ENCODE measurements at regions not wholly inside any gene's neighbourhood (a gene's known extent, or its start where the extent isn't known, plus 50 kb on each side); places are given as distances from the start of the nearest gene placed in this dataset.

DNA sequence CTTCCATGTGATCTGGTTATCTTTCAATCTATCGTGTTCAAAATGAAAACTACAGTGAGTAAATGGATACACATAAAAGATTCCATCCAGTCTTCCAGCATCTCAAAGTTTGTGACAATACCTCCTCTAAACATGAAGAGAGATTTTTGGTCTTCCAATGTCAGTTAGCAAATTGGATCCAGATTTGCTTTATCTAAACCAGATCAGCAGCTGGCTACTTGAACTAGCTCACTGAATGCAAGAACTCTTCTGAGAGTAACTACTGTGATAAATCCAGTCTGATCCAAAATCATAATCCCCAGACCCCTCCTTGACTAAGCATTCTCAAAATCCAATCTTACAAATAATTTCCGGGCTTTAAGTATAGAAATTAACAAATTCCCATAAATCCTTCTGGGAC, 2177.9 kb upstream of the C9orf72 start:
- Histone ChIP-seq H2AFZ (replicated peaks; ENCODE audit: low read length, poor library complexity) (no peak overlapping the region), H2BK120ac (ENCODE audit: low read depth, low read length) (no peak overlapping the region), H3K4me2 (ENCODE audit: low read depth, low read length) (no peak overlapping the region), H3K9ac (ENCODE audit: low read depth, low read length) (no peak overlapping the region), H3K9me3 (ENCODE audit: control insufficient read depth, insufficient read depth, low read length) (0 out of 2 replicates have a peak, but pooled peaks cover 2% of the 10 kb centered on the region), H3K27me3 (ENCODE audit: control insufficient read depth, insufficient read depth, low read length) (no peaks in the 10 kb centered on the region), H2AK9ac (replicated peaks; ENCODE audit: low read depth, low read length, poor library complexity) (no peak overlapping the region), H3K4me3 (ENCODE audit: insufficient read depth, low read depth, low read length) (no peak overlapping the region), H3K18ac (ENCODE audit: low read depth, low read length) (no peak overlapping the region), H3K4ac (ENCODE audit: low read depth, low read length) (no peak overlapping the region), H3K27ac (ENCODE audit: insufficient read depth, low read length) (no peak overlapping the region), H3K14ac (replicated peaks; ENCODE audit: low read depth, low read length) (no peak overlapping the region), H3K4me1 (ENCODE audit: control insufficient read depth, insufficient read depth, low read length) (no peaks in the 10 kb centered on the region), H4K20me1 (ENCODE audit: insufficient read depth, low read length) (no peaks in the 10 kb centered on the region), H4K91ac (ENCODE audit: insufficient read depth, low read depth, low read length) (no peak overlapping the region), H3K56ac (ENCODE audit: extremely low read depth, insufficient read depth, low read length) (no peak overlapping the region), H2BK5ac (ENCODE audit: low read depth, low read length, poor library complexity, severe bottlenecking) (no peak overlapping the region), H2BK15ac (ENCODE audit: low read depth, low read length) (no peak overlapping the region), H3K79me1 (ENCODE audit: low read depth in 1 of 2, low read length in 2 of 2) (no peaks in the 10 kb centered on the region), H4K8ac (ENCODE audit: low read depth in 2 of 2, low read length in 2 of 2) (no peak overlapping the region), H4K5ac (ENCODE audit: low read depth, low read length) (no peak overlapping the region), H3K23ac (ENCODE audit: low read depth, low read length) (no peak overlapping the region), H2BK20ac (ENCODE audit: low read depth, low read length) (no peak overlapping the region), H3K9me1 (ENCODE audit: insufficient read depth, low read length) (no peaks in the 10 kb centered on the region), H3K36me3 (ENCODE audit: control insufficient read depth, insufficient read depth, low read length) (no peaks in the 10 kb centered on the region), H2AK5ac (ENCODE audit: low read depth, low read length) (no peak overlapping the region)
- in situ Hi-C loops (cut with MboI; ENCODE audit: low sequenced_read_pairs): no loop called here
- ATAC-seq (ENCODE audit: low read depth) (no peak), DNase-seq (no peak)
- TF ChIP-seq BHLHE40 (IDR thresholded peaks at IDR 0.05; ENCODE audit: low read depth, low read length) (no peak), NFE2L2 (IDR thresholded peaks at IDR 0.05; ENCODE audit: low read depth, low read length) (no peak)
- TF ChIP-seq, protein P1, sequence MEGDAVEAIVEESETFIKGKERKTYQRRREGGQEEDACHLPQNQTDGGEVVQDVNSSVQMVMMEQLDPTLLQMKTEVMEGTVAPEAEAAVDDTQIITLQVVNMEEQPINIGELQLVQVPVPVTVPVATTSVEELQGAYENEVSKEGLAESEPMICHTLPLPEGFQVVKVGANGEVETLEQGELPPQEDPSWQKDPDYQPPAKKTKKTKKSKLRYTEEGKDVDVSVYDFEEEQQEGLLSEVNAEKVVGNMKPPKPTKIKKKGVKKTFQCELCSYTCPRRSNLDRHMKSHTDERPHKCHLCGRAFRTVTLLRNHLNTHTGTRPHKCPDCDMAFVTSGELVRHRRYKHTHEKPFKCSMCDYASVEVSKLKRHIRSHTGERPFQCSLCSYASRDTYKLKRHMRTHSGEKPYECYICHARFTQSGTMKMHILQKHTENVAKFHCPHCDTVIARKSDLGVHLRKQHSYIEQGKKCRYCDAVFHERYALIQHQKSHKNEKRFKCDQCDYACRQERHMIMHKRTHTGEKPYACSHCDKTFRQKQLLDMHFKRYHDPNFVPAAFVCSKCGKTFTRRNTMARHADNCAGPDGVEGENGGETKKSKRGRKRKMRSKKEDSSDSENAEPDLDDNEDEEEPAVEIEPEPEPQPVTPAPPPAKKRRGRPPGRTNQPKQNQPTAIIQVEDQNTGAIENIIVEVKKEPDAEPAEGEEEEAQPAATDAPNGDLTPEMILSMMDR (conservative IDR thresholded peaks at IDR 0.05; ENCODE audit: low read depth, low read length): no peak
- intact Hi-C loops (cut with micrococcal nuclease): no loop called here
- CTCF ChIA-PET: no interaction called here
- POLR2A ChIA-PET (ENCODE audit: unreplicated experiment): no interaction called here
- no TSS peak for BruUV-seq (replicated peaks)
- dilution Hi-C loops (cut with HindIII; ENCODE audit: low sequenced_read_pairs, unreplicated experiment): no loop called here
- WGBS, 2 experiments (ENCODE audit: extremely low coverage in 2 of 2, insufficient read length in 1 of 2): no CpG with 5 or more reads among the region's 2 CpGs
